HCT116 (cell line): ENCODE measurements at regions not wholly inside any gene's neighbourhood (a gene's known extent, or its start where the extent isn't known, plus 50 kb on each side); places are given as distances from the start of the nearest gene placed in this dataset.

ENCODE experiments used
- EZH2 ChIP-seq: fragments of 200-600 bp; sonication (generic); IDR thresholded peaks from 2 replicates; pipeline ENCODE4 v1.6.1; 2017; ENCODE audit warnings: antibody characterized with exemption, mixed run types
- EZH2phosphoT487 ChIP-seq: fragments of 200-600 bp; IDR thresholded peaks from 2 replicates; pipeline ENCODE4 v1.6.1; 2018; ENCODE audit warnings: antibody characterized with exemption, borderline replicate concordance
- FOSL1 ChIP-seq: IDR thresholded peaks from 2 replicates; pipeline ENCODE4 v1.6.1; 2012; ENCODE audit warnings: low read depth
- JUND ChIP-seq: IDR thresholded peaks from 2 replicates; pipeline ENCODE4 v1.6.1; 2012
- POLR2A ChIP-seq: IDR thresholded peaks from 2 replicates; pipeline ENCODE4 v1.7.0; 2011; ENCODE audit warnings: borderline replicate concordance; ENCODE audit not compliant: insufficient read depth, insufficient read length; ENCODE audit errors: extremely low read depth
- RAD21 ChIP-seq: IDR thresholded peaks from 2 replicates; pipeline ENCODE4 v1.6.1; 2012; ENCODE audit warnings: low read depth, mild to moderate bottlenecking
- TF ChIP-seq, protein P1 (sequence below), 3 experiments: fragments of 200-600 bp in 1 of 3; sonication (generic) in 1 of 3; IDR thresholded peaks in 2 of 3; conservative IDR thresholded peaks in 1 of 3; 2 replicates each; pipeline ENCODE4 v1.5.1; 2012 to 2017; ENCODE audit warnings: low read depth in 2 of 3, low read length in 2 of 3, antibody characterized with exemption in 1 of 3, borderline replicate concordance in 1 of 3, control low read depth in 1 of 3, mild to moderate bottlenecking in 1 of 3, mixed read lengths in 1 of 3, mixed run types in 1 of 3, moderate library complexity in 1 of 3; ENCODE audit not compliant: insufficient read depth in 1 of 3

DNA sequence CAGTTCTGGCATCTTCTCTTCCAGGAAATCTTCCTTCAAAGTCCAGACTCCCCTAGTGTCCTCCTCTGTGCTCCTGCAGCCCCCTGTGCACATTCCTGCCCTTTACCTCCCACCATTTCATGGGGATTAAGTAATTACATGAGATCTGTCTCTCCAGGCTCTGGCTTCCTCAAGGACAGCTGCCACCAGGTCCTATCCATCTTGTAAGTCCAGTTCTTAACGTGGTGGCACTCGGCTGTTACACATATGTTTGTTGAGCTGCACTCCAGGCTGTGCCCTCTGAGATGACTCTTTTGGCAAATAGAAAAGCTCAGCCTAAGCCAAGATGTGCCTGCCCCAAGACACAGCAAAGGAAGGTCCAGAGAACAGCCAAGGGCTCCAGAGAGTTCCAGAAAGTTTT lies 57.4 kb upstream of the CAMK1G start:
- TF ChIP-seq, protein P1, sequence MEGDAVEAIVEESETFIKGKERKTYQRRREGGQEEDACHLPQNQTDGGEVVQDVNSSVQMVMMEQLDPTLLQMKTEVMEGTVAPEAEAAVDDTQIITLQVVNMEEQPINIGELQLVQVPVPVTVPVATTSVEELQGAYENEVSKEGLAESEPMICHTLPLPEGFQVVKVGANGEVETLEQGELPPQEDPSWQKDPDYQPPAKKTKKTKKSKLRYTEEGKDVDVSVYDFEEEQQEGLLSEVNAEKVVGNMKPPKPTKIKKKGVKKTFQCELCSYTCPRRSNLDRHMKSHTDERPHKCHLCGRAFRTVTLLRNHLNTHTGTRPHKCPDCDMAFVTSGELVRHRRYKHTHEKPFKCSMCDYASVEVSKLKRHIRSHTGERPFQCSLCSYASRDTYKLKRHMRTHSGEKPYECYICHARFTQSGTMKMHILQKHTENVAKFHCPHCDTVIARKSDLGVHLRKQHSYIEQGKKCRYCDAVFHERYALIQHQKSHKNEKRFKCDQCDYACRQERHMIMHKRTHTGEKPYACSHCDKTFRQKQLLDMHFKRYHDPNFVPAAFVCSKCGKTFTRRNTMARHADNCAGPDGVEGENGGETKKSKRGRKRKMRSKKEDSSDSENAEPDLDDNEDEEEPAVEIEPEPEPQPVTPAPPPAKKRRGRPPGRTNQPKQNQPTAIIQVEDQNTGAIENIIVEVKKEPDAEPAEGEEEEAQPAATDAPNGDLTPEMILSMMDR (IDR thresholded peaks at IDR 0.05 in 2 of 3, conservative IDR thresholded peaks at IDR 0.05 in 1 of 3; ENCODE audit: borderline replicate concordance in 1 of 3, insufficient read depth in 1 of 3, low read depth in 2 of 3, low read length in 2 of 3): no peak
- TF ChIP-seq FOSL1: no peak
- no peak for TF ChIP-seq JUND
- TF ChIP-seq RAD21: no peak
- no peak for TF ChIP-seq EZH2phosphoT487
- no peak for TF ChIP-seq EZH2
- TF ChIP-seq POLR2A: no peak
